ENCODE measurements at regions not wholly inside any gene's neighbourhood (a gene's known extent, or its start where the extent isn't known, plus 50 kb on each side); places are given as distances from the start of the nearest gene placed in this dataset.

- H3K4me3 ChIP-seq (ENCODE audit: low read length) = peak overlapping the region; percentile 14
- no TSS peak for BruUV-seq (replicated peaks)
- ATAC-seq = peak; percentile 44
- H3K9me2 ChIP-seq (replicated peaks; ENCODE audit: low read length) = no peaks in the 10 kb centered on the region
- no peaks in the 10 kb centered on the region for H3K36me3 ChIP-seq (ENCODE audit: low read depth, low read length)
- H3K9me3 ChIP-seq (ENCODE audit: low read length) = no peaks in the 10 kb centered on the region
- H3K9ac ChIP-seq (ENCODE audit: low read length) = peak overlapping the region; percentile 66
- H3K79me2 ChIP-seq (ENCODE audit: low read length) = no peaks in the 10 kb centered on the region
- H3K27ac ChIP-seq (ENCODE audit: low read length) = peak overlapping the region; percentile 94
- no peaks in the 10 kb centered on the region for H4K20me1 ChIP-seq (ENCODE audit: low read length)
- ChIA-PET CTCF (interaction anchor here (0.6 kb wide), 1 partner anchor 810 kb away, joined by 4 read pairs; no protein-coding TSS in a partner anchor), POLR2A (ENCODE audit: unreplicated experiment) (interaction anchor here (0.6 to 0.7 kb wide), 3 partner anchors 140 to 610 kb away, joined by 5 to 10 read pairs (median 5); a partner anchor contains a TSS)
- peaks cover 84% of the 10 kb centered on the region for H3K4me1 ChIP-seq (ENCODE audit: insufficient read depth, low read length)
- peak overlapping the region; percentile 61 for H3K4me2 ChIP-seq (ENCODE audit: low read length)
- peak; percentile 81 for DNase-seq
- no peak for TF ChIP-seq EZH2phosphoT487 (IDR thresholded peaks at IDR 0.05; ENCODE audit: borderline replicate concordance, low read length)
- TF ChIP-seq CTCF (conservative IDR thresholded peaks at IDR 0.05; ENCODE audit: low read depth, low read length) = no peak
- no peak for TF ChIP-seq EZH2 (IDR thresholded peaks at IDR 0.05; ENCODE audit: low read length, unreplicated experiment)
- peaks cover 13% of the 10 kb centered on the region for H3F3A ChIP-seq (ENCODE audit: low read length, unreplicated experiment)
- intact Hi-C loops (cut with micrococcal nuclease) = loop anchor here (5.0 to 10.0 kb wide), 2 partner anchors 542 to 810 kb away; no protein-coding TSS in a partner anchor
- H3K27me3 ChIP-seq (ENCODE audit: low read length) = no peaks in the 10 kb centered on the region
- peak overlapping the region; percentile 11 for H2AFZ ChIP-seq (ENCODE audit: low read length)
Observed at GRCh38 chr2:144942516-144943256, 422.8 kb upstream of the ZEB2 start.

- no peaks in the 10 kb centered on the region for H3K36me3 ChIP-seq (ENCODE audit: low read depth, low read length)
- peaks cover 79% of the 10 kb centered on the region for H3K4me1 ChIP-seq (ENCODE audit: insufficient read depth, low read length)
- no TSS peak for BruUV-seq (replicated peaks)
- no peak for TF ChIP-seq CTCF (conservative IDR thresholded peaks at IDR 0.05; ENCODE audit: low read depth, low read length)
- TF ChIP-seq EZH2 (IDR thresholded peaks at IDR 0.05; ENCODE audit: low read length, unreplicated experiment) = no peak
- TF ChIP-seq EZH2phosphoT487 (IDR thresholded peaks at IDR 0.05; ENCODE audit: borderline replicate concordance, low read length) = no peak
- H2AFZ ChIP-seq (ENCODE audit: low read length) = no peak overlapping the region
- peaks cover 13% of the 10 kb centered on the region for H3F3A ChIP-seq (ENCODE audit: low read length, unreplicated experiment)
- POLR2A ChIA-PET (ENCODE audit: unreplicated experiment) = interaction anchor here (0.6 to 0.7 kb wide), 2 partner anchors 162 to 610 kb away, joined by 5 read pairs; a partner anchor contains a TSS
- no peaks in the 10 kb centered on the region for H3K79me2 ChIP-seq (ENCODE audit: low read length)
- ATAC-seq (peak; percentile 1; the same call in 1 of the 2 replicates), DNase-seq (no peak)
- H3K27me3 ChIP-seq (ENCODE audit: low read length) = no peaks in the 10 kb centered on the region
- H3K9me3 ChIP-seq (ENCODE audit: low read length) = no peaks in the 10 kb centered on the region
- H3K4me3 ChIP-seq (ENCODE audit: low read length) = peak overlapping the region; percentile 14; the same call in 1 of the 2 replicates
- peak overlapping the region; percentile 12; the same call in 1 of the 2 replicates for H3K9ac ChIP-seq (ENCODE audit: low read length)
- peak overlapping the region; percentile 61 for H3K4me2 ChIP-seq (ENCODE audit: low read length)
- CTCF ChIA-PET = no interaction called here
- H3K9me2 ChIP-seq (replicated peaks; ENCODE audit: low read length) = 0 out of 2 replicates have a peak, but pooled peaks cover 3% of the 10 kb centered on the region
- peak overlapping the region; percentile 94 for H3K27ac ChIP-seq (ENCODE audit: low read length)
- intact Hi-C loops (cut with micrococcal nuclease) = loop anchor here (5.0 to 10.0 kb wide), 2 partner anchors 543 to 810 kb away; no protein-coding TSS in a partner anchor
- H4K20me1 ChIP-seq (ENCODE audit: low read length) = no peaks in the 10 kb centered on the region
Observed at GRCh38 chr2:144941743-144942488, 422.0 kb upstream of the ZEB2 start.

All from PC-3 (cell line).